Activated B cell treated with CpG ODN at 0.5 μM for 24 hours (primary cell): ENCODE measurements at regions not wholly inside any gene's neighbourhood (a gene's known extent, or its start where the extent isn't known, plus 50 kb on each side); places are given as distances from the start of the nearest gene placed in this dataset.

ENCODE experiments used
- ATAC-seq: fragments of 200-7000 bp; cut with Tn5 transposase; one replicate; pipeline ENCODE4 v1.10.0; 2021; ENCODE audit warnings: low read depth, mild to moderate bottlenecking, moderate library complexity
- CTCF ChIA-PET: fragments of 350-600 bp; sonication (Branson Sonifier 250); formaldehyde crosslinking; loops from one replicate; lab custom pipeline; 2021; ENCODE audit warnings: antibody characterized with exemption; lab: Charles Lee
- POLR2A ChIA-PET: fragments of 350-600 bp; sonication (Branson Sonifier 250); formaldehyde crosslinking; loops from one replicate; lab custom pipeline; 2021; ENCODE audit warnings: antibody characterized with exemption; lab: Charles Lee
- DNase-seq: peaks from one replicate; pipeline ENCODE4 v3.0.0; 2022
- H3K27ac Mint-ChIP-seq: one replicate; pipeline ENCODE4 v1.8.0; 2020; ENCODE audit warnings: mixed read lengths
- H3K27me3 Mint-ChIP-seq: one replicate; pipeline ENCODE4 v1.8.0; 2021; ENCODE audit warnings: mixed read lengths
- H3K36me3 Mint-ChIP-seq: one replicate; pipeline ENCODE4 v1.8.0; 2021; ENCODE audit warnings: low read depth, mixed read lengths
- H3K4me1 Mint-ChIP-seq: one replicate; pipeline ENCODE4 v1.8.0; 2021; ENCODE audit warnings: mixed read lengths
- H3K4me3 Mint-ChIP-seq: one replicate; pipeline ENCODE4 v1.8.0; 2020; ENCODE audit warnings: mild to moderate bottlenecking, mixed read lengths
- H3K9me3 Mint-ChIP-seq: one replicate; pipeline ENCODE4 v1.8.0; 2020; ENCODE audit warnings: mixed read lengths
- CTCF ChIP-seq: fragments of 200-600 bp; IDR thresholded peaks from one replicate; pipeline ENCODE4 v1.8.0; 2022; ENCODE audit warnings: antibody characterized with exemption, mild to moderate bottlenecking
- intact Hi-C: fragments of 100-400 bp; cut with micrococcal nuclease; formaldehyde crosslinking; loops from one replicate; pipeline ENCODE4 v1.15.1; 2024

GRCh38 chr3:115488409-115488808, 134.9 kb upstream of the GAP43 start:
- Mint-ChIP-seq H3K4me1 (no peaks in the 10 kb centered on the region), H3K36me3 (no peaks in the 10 kb centered on the region), H3K9me3 (no peaks in the 10 kb centered on the region), H3K4me3 (no peak overlapping the region), H3K27ac (no peak overlapping the region), H3K27me3 (peaks cover 5% of the 10 kb centered on the region)
- DNase-seq: no peak
- intact Hi-C loops: no loop called here
- TF ChIP-seq CTCF: no peak
- no peak for ATAC-seq
- POLR2A ChIA-PET: no interaction called here
- CTCF ChIA-PET: no interaction called here

GRCh38 chr3:115494826-115495225, 128.5 kb upstream of the GAP43 start:
- peaks cover 7% of the 10 kb centered on the region for H3K27me3 Mint-ChIP-seq
- intact Hi-C loops: no loop called here
- H3K9me3 Mint-ChIP-seq: no peaks in the 10 kb centered on the region
- H3K36me3 Mint-ChIP-seq: no peaks in the 10 kb centered on the region
- H3K4me1 Mint-ChIP-seq: no peaks in the 10 kb centered on the region
- TF ChIP-seq CTCF: no peak
- ATAC-seq (no peak), DNase-seq (no peak)
- POLR2A ChIA-PET: no interaction called here
- CTCF ChIA-PET: no interaction called here
- H3K27ac Mint-ChIP-seq: no peak overlapping the region
- H3K4me3 Mint-ChIP-seq: no peak overlapping the region

GRCh38 chr3:115498421-115498820, 124.9 kb upstream of the GAP43 start:
- H3K9me3 Mint-ChIP-seq: no peaks in the 10 kb centered on the region
- intact Hi-C loops: no loop called here
- H3K4me3 Mint-ChIP-seq: no peak overlapping the region
- DNase-seq (no peak), ATAC-seq (no peak)
- ChIA-PET CTCF (no interaction called here), POLR2A (no interaction called here)
- H3K4me1 Mint-ChIP-seq: no peaks in the 10 kb centered on the region
- peaks cover 5% of the 10 kb centered on the region for H3K27me3 Mint-ChIP-seq
- H3K36me3 Mint-ChIP-seq: no peaks in the 10 kb centered on the region
- no peak for TF ChIP-seq CTCF
- H3K27ac Mint-ChIP-seq: no peak overlapping the region

GRCh38 chr3:115498898-115499297, 124.4 kb upstream of the GAP43 start:
- Mint-ChIP-seq H3K4me1 (no peaks in the 10 kb centered on the region), H3K27me3 (peaks cover 5% of the 10 kb centered on the region), H3K9me3 (no peaks in the 10 kb centered on the region), H3K36me3 (no peaks in the 10 kb centered on the region), H3K27ac (no peak overlapping the region), H3K4me3 (no peak overlapping the region)
- DNase-seq: no peak
- ATAC-seq: no peak
- no peak for TF ChIP-seq CTCF
- CTCF ChIA-PET: no interaction called here
- POLR2A ChIA-PET: no interaction called here
- intact Hi-C loops: no loop called here

GRCh38 chr3:115499666-115500065, 123.6 kb upstream of the GAP43 start:
- intact Hi-C loops: no loop called here
- Mint-ChIP-seq H3K4me1 (no peaks in the 10 kb centered on the region), H3K9me3 (no peaks in the 10 kb centered on the region), H3K36me3 (no peaks in the 10 kb centered on the region), H3K4me3 (no peak overlapping the region), H3K27me3 (peaks cover 5% of the 10 kb centered on the region), H3K27ac (no peak overlapping the region)
- TF ChIP-seq CTCF: no peak
- DNase-seq (no peak), ATAC-seq (no peak)
- POLR2A ChIA-PET: no interaction called here
- CTCF ChIA-PET: no interaction called here
